H9 (cell line): ENCODE measurements at regions not wholly inside any gene's neighbourhood (a gene's known extent, or its start where the extent isn't known, plus 50 kb on each side); places are given as distances from the start of the nearest gene placed in this dataset.

Experiments
- DNase-seq: peaks from one replicate; pipeline ENCODE4 v3.0.0-alpha.2; 2017
- H2AFZ ChIP-seq: one replicate; pipeline ENCODE4 v1.6.1; 2013; ENCODE audit warnings: mild to moderate bottlenecking, low read length, control low read depth, moderate library complexity
- H2AK5ac ChIP-seq: 2 replicates; pipeline ENCODE4 v1.6.1; 2013; ENCODE audit warnings: low read length, control low read depth, mixed read lengths; ENCODE audit not compliant: insufficient read length
- H2BK120ac ChIP-seq: one replicate; pipeline ENCODE4 v1.6.1; 2013; ENCODE audit warnings: low read depth, mild to moderate bottlenecking, low read length, control low read depth, inconsistent platforms; ENCODE audit not compliant: poor library complexity, severe bottlenecking
- H2BK12ac ChIP-seq: 2 replicates; pipeline ENCODE4 v1.6.1; 2013; ENCODE audit warnings: low read length, control low read depth, mixed read lengths, low read depth; ENCODE audit not compliant: insufficient read length
- H2BK15ac ChIP-seq: 2 replicates; pipeline ENCODE4 v1.6.1; 2013; ENCODE audit warnings: low read depth, low read length, control low read depth
- H2BK20ac ChIP-seq: one replicate; pipeline ENCODE4 v1.6.1; 2013; ENCODE audit warnings: low read depth, mild to moderate bottlenecking, low read length, control low read depth, inconsistent platforms; ENCODE audit not compliant: poor library complexity, severe bottlenecking
- H2BK5ac ChIP-seq: 2 replicates; pipeline ENCODE4 v1.6.1; 2013; ENCODE audit warnings: low read length, control low read depth, mixed read lengths; ENCODE audit not compliant: insufficient read length
- H3K14ac ChIP-seq: 2 replicates; pipeline ENCODE4 v1.6.1; 2013; ENCODE audit warnings: low read length, control low read depth; ENCODE audit not compliant: insufficient read depth
- H3K18ac ChIP-seq: 2 replicates; pipeline ENCODE4 v1.6.1; 2013; ENCODE audit warnings: low read depth, mild to moderate bottlenecking, mixed read lengths, low read length, control low read depth; ENCODE audit not compliant: insufficient read length
- H3K23ac ChIP-seq: 2 replicates; pipeline ENCODE4 v1.6.1; 2013; ENCODE audit warnings: low read length, control low read depth, mixed read lengths, low read depth; ENCODE audit not compliant: insufficient read length
- H3K23me2 ChIP-seq: 2 replicates; pipeline ENCODE4 v1.6.1; 2013; ENCODE audit warnings: low read depth, mild to moderate bottlenecking, mixed read lengths, low read length, control low read depth; ENCODE audit not compliant: insufficient read length, poor library complexity, severe bottlenecking
- H3K27ac ChIP-seq: 2 replicates; pipeline ENCODE4 v1.5.1; 2013; ENCODE audit warnings: low read length, control low read depth, mixed read lengths, low read depth; ENCODE audit not compliant: insufficient read length
- H3K27me3 ChIP-seq: 2 replicates; pipeline ENCODE4 v1.6.1; 2013; ENCODE audit warnings: low read length, control low read depth, inconsistent platforms; ENCODE audit not compliant: insufficient read depth
- H3K4ac ChIP-seq: 2 replicates; pipeline ENCODE4 v1.6.1; 2013; ENCODE audit warnings: low read depth, mild to moderate bottlenecking, control low read depth, inconsistent platforms, low read length, moderate library complexity
- H3K4me1 ChIP-seq: 2 replicates; pipeline ENCODE4 v1.6.1; 2013; ENCODE audit warnings: low read length, control low read depth, inconsistent platforms; ENCODE audit not compliant: insufficient read depth
- H3K4me2 ChIP-seq: 2 replicates; pipeline ENCODE4 v1.6.1; 2013; ENCODE audit warnings: low read length, control low read depth, mixed read lengths; ENCODE audit not compliant: insufficient read length, insufficient read depth
- H3K56ac ChIP-seq: 2 replicates; pipeline ENCODE4 v1.6.1; 2013; ENCODE audit warnings: low read depth, mild to moderate bottlenecking, mixed read lengths, low read length, control low read depth; ENCODE audit not compliant: insufficient read length
- H3K79me1 ChIP-seq: 2 replicates; pipeline ENCODE4 v1.6.1; 2013; ENCODE audit warnings: low read depth, mild to moderate bottlenecking, moderate library complexity, low read length, control low read depth, inconsistent platforms; ENCODE audit not compliant: insufficient read depth, poor library complexity, severe bottlenecking
- H3K79me2 ChIP-seq: 2 replicates; pipeline ENCODE4 v1.6.1; 2013; ENCODE audit warnings: low read length, control low read depth, inconsistent platforms; ENCODE audit not compliant: insufficient read depth
- H3K9ac ChIP-seq: 2 replicates; pipeline ENCODE4 v1.6.1; 2013; ENCODE audit warnings: low read length, control low read depth, mixed read lengths; ENCODE audit not compliant: insufficient read length; ENCODE audit errors: extremely low read depth
- H3K9me3 ChIP-seq: one replicate; pipeline ENCODE4 v1.6.1; 2013; ENCODE audit warnings: low read depth, low read length, inconsistent platforms; ENCODE audit not compliant: control insufficient read depth
- H3T11ph ChIP-seq: one replicate; pipeline ENCODE4 v1.6.1; 2013; ENCODE audit warnings: mild to moderate bottlenecking, low read length, control low read depth, inconsistent platforms
- H4K20me1 ChIP-seq: one replicate; pipeline ENCODE4 v1.6.1; 2013; ENCODE audit not compliant: control insufficient read depth, insufficient read length, insufficient read depth
- H4K5ac ChIP-seq: 2 replicates; pipeline ENCODE4 v1.6.1; 2013; ENCODE audit warnings: low read depth, mild to moderate bottlenecking, mixed read lengths, low read length, control low read depth; ENCODE audit not compliant: insufficient read length
- H4K8ac ChIP-seq: replicated peaks from 2 replicates; pipeline ENCODE4 v1.6.1; 2013; ENCODE audit warnings: low read length, control low read depth, mixed read lengths, low read depth; ENCODE audit not compliant: insufficient read length
- H4K91ac ChIP-seq: 2 replicates; pipeline ENCODE4 v1.6.1; 2013; ENCODE audit warnings: low read depth, mild to moderate bottlenecking, moderate library complexity, mixed read lengths, low read length, control low read depth; ENCODE audit not compliant: insufficient read length
- H3K27ac Mint-ChIP-seq, 3 experiments: 2 replicates in 2 of 3; 3 replicates in 1 of 3; pipeline ENCODE4 v1.8.0; 2020 to 2021; ENCODE audit warnings: mixed read lengths in 3 of 3, mild to moderate bottlenecking in 1 of 3, moderate library complexity in 1 of 3
- H3K27me3 Mint-ChIP-seq: 2 replicates; pipeline ENCODE4 v1.8.0; 2021; ENCODE audit warnings: low read depth, mild to moderate bottlenecking, moderate library complexity, mixed read lengths
- H3K36me3 Mint-ChIP-seq, 3 experiments: 2 replicates in 2 of 3; 3 replicates in 1 of 3; pipeline ENCODE4 v1.8.0; 2020 to 2021; ENCODE audit warnings: low read depth in 3 of 3, mixed read lengths in 3 of 3; ENCODE audit not compliant: insufficient read depth in 1 of 3
- H3K4me1 Mint-ChIP-seq, 2 experiments: 2 replicates each; pipeline ENCODE4 v1.8.0; 2020; ENCODE audit warnings: mixed read lengths in 2 of 2
- H3K4me3 Mint-ChIP-seq, 2 experiments: 2 replicates in 1 of 2; 3 replicates in 1 of 2; pipeline ENCODE4 v1.8.0; 2020 to 2021; ENCODE audit warnings: mild to moderate bottlenecking in 2 of 2, mixed read lengths in 2 of 2, moderate library complexity in 1 of 2
- H3K9me3 Mint-ChIP-seq, 2 experiments: 2 replicates in 1 of 2; 3 replicates in 1 of 2; pipeline ENCODE4 v1.8.0; 2020; ENCODE audit warnings: mild to moderate bottlenecking in 2 of 2, mixed read lengths in 2 of 2, moderate library complexity in 1 of 2
- WGBS: extraction: QIAGEN DNeasy Blood & Tissue Kit; methylation state at CpG from one replicate; pipeline ENCODE4 v1.1.7; 2013; ENCODE audit warnings: missing lambda C conversion rate, low lambda C conversion rate, mixed read lengths; ENCODE audit not compliant: insufficient read length; ENCODE audit errors: extremely low coverage; 5-methylcytosine and 5-hydroxymethylcytosine counted together
- TF ChIP-seq, protein P1 (sequence below): fragments of 200-600 bp; sonication (generic); conservative IDR thresholded peaks from 3 replicates; pipeline ENCODE4 v1.8.0; 2021; ENCODE audit warnings: antibody characterized with exemption, mild to moderate bottlenecking

DNA sequence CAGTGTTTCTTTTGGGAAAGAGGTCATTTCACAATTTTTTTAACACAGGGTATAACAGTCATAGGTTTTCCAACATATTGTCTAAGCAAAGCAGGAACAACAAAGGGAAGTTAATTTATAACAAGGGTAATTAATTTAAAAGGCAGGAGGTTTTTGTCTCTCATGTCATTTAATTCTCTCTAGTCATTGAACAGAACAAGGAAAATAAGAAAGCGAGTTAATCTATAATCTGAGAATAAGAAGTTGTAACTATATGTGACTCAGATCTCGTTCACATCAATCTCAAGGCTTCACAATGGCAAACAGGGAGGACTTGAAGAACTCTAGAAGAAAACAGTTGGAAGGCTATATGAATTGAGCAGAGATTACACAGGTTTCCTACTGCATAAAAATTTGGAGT lies 579.8 kb upstream of the CCDC54 start:
- Mint-ChIP-seq H3K4me1 (no peaks in the 10 kb centered on the region; a peak in 2 of 4 replicates), H3K9me3 (no peaks in the 10 kb centered on the region), H3K4me3 (no peak overlapping the region), H3K27me3 (no peaks in the 10 kb centered on the region), H3K27ac (no peak overlapping the region), H3K36me3 (0 out of 7 replicates have a peak, but pooled peaks cover 0 to 3% (median 0%) of the 10 kb centered on the region in 3 experiments)
- no peak overlapping the region for H4K5ac ChIP-seq
- no peaks in the 10 kb centered on the region for H3K27me3 ChIP-seq
- no peak overlapping the region for H3K4ac ChIP-seq
- H2BK120ac ChIP-seq: no peak overlapping the region
- no peak overlapping the region for H3T11ph ChIP-seq
- no peaks in the 10 kb centered on the region for H3K9me3 ChIP-seq
- no peak overlapping the region for H2BK20ac ChIP-seq
- no peak overlapping the region for H3K14ac ChIP-seq
- H2AK5ac ChIP-seq: no peak overlapping the region
- H2AFZ ChIP-seq: no peak overlapping the region
- no peak overlapping the region for H2BK15ac ChIP-seq
- H3K56ac ChIP-seq: no peak overlapping the region
- TF ChIP-seq, protein P1, sequence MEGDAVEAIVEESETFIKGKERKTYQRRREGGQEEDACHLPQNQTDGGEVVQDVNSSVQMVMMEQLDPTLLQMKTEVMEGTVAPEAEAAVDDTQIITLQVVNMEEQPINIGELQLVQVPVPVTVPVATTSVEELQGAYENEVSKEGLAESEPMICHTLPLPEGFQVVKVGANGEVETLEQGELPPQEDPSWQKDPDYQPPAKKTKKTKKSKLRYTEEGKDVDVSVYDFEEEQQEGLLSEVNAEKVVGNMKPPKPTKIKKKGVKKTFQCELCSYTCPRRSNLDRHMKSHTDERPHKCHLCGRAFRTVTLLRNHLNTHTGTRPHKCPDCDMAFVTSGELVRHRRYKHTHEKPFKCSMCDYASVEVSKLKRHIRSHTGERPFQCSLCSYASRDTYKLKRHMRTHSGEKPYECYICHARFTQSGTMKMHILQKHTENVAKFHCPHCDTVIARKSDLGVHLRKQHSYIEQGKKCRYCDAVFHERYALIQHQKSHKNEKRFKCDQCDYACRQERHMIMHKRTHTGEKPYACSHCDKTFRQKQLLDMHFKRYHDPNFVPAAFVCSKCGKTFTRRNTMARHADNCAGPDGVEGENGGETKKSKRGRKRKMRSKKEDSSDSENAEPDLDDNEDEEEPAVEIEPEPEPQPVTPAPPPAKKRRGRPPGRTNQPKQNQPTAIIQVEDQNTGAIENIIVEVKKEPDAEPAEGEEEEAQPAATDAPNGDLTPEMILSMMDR: no peak
- no peaks in the 10 kb centered on the region for H3K79me1 ChIP-seq
- no peak overlapping the region for H4K8ac ChIP-seq
- no peak overlapping the region for H3K4me2 ChIP-seq
- no peak overlapping the region for H3K18ac ChIP-seq
- H4K20me1 ChIP-seq: no peaks in the 10 kb centered on the region
- H4K91ac ChIP-seq: no peak overlapping the region
- H2BK5ac ChIP-seq: no peak overlapping the region
- no peak overlapping the region for H3K23ac ChIP-seq
- H3K4me1 ChIP-seq: no peaks in the 10 kb centered on the region
- H3K79me2 ChIP-seq: no peaks in the 10 kb centered on the region
- no peak overlapping the region for H3K27ac ChIP-seq
- no peak overlapping the region for H3K9ac ChIP-seq
- no peak for DNase-seq
- WGBS: no CpG with 5 or more reads among the region's 2 CpGs
- no peak overlapping the region for H2BK12ac ChIP-seq
- no peaks in the 10 kb centered on the region for H3K23me2 ChIP-seq
